Activated naive CD4-positive, alpha-beta T cell treated with anti-CD3 and anti-CD28 coated beads for 36 hours (primary cell): ENCODE measurements at regions not wholly inside any gene's neighbourhood (a gene's known extent, or its start where the extent isn't known, plus 50 kb on each side); places are given as distances from the start of the nearest gene placed in this dataset.

Experiments
- CTCF ChIA-PET: fragments of 350-600 bp; sonication (Branson Sonifier 250); formaldehyde crosslinking; loops from one replicate; lab custom pipeline; 2021; ENCODE audit warnings: antibody characterized with exemption; lab: Charles Lee
- DNase-seq: peaks from one replicate; pipeline ENCODE4 v3.0.0-alpha.2; 2020
- H3K27ac Mint-ChIP-seq: one replicate; pipeline ENCODE4 v1.8.0; 2021; ENCODE audit warnings: mild to moderate bottlenecking, mixed read lengths
- H3K27me3 Mint-ChIP-seq: one replicate; pipeline ENCODE4 v1.8.0; 2021; ENCODE audit warnings: low read depth, mixed read lengths
- H3K36me3 Mint-ChIP-seq: one replicate; pipeline ENCODE4 v1.8.0; 2021; ENCODE audit warnings: low read depth, mixed read lengths
- H3K4me1 Mint-ChIP-seq: one replicate; pipeline ENCODE4 v1.8.0; 2021; ENCODE audit warnings: low read depth, mixed read lengths
- H3K4me3 Mint-ChIP-seq: one replicate; pipeline ENCODE4 v1.8.0; 2021; ENCODE audit warnings: mild to moderate bottlenecking, moderate library complexity, mixed read lengths
- H3K9me3 Mint-ChIP-seq: one replicate; pipeline ENCODE4 v1.8.0; 2021; ENCODE audit warnings: mixed read lengths
- intact Hi-C: fragments of 100-400 bp; cut with micrococcal nuclease; formaldehyde crosslinking; loops from one replicate; pipeline ENCODE4 v1.15.1; 2023

- intact Hi-C loops = no loop called here
- no peak overlapping the region for H3K27ac Mint-ChIP-seq
- no peak for DNase-seq
- H3K4me3 Mint-ChIP-seq = no peak overlapping the region
- H3K27me3 Mint-ChIP-seq = no peaks in the 10 kb centered on the region
- CTCF ChIA-PET = no interaction called here
- no peaks in the 10 kb centered on the region for H3K36me3 Mint-ChIP-seq
- no peaks in the 10 kb centered on the region for H3K4me1 Mint-ChIP-seq
- peaks cover 5% of the 10 kb centered on the region for H3K9me3 Mint-ChIP-seq
Observed at GRCh38 chr14:29235991-29236390, 469.4 kb downstream of the FOXG1 start.

- H3K27ac Mint-ChIP-seq = no peak overlapping the region
- H3K9me3 Mint-ChIP-seq = peaks cover 5% of the 10 kb centered on the region
- CTCF ChIA-PET = no interaction called here
- no peak overlapping the region for H3K4me3 Mint-ChIP-seq
- no peaks in the 10 kb centered on the region for H3K36me3 Mint-ChIP-seq
- intact Hi-C loops = no loop called here
- no peaks in the 10 kb centered on the region for H3K4me1 Mint-ChIP-seq
- no peak for DNase-seq
- no peaks in the 10 kb centered on the region for H3K27me3 Mint-ChIP-seq
Observed at GRCh38 chr14:29236401-29236800, 469.8 kb downstream of the FOXG1 start.

GRCh38 chr14:29236848-29237247 is 470.3 kb downstream of the FOXG1 start:
- intact Hi-C loops = no loop called here
- Mint-ChIP-seq H3K27ac (no peak overlapping the region), H3K36me3 (no peaks in the 10 kb centered on the region), H3K27me3 (no peaks in the 10 kb centered on the region), H3K9me3 (peaks cover 5% of the 10 kb centered on the region), H3K4me3 (no peak overlapping the region), H3K4me1 (no peaks in the 10 kb centered on the region)
- DNase-seq = no peak
- CTCF ChIA-PET = no interaction called here

GRCh38 chr14:29240066-29240465 is 473.5 kb downstream of the FOXG1 start:
- CTCF ChIA-PET = no interaction called here
- no peak for DNase-seq
- Mint-ChIP-seq H3K4me3 (no peak overlapping the region), H3K36me3 (no peaks in the 10 kb centered on the region), H3K4me1 (no peaks in the 10 kb centered on the region), H3K27ac (no peak overlapping the region), H3K9me3 (peaks cover 10% of the 10 kb centered on the region), H3K27me3 (no peaks in the 10 kb centered on the region)
- intact Hi-C loops = no loop called here

- Mint-ChIP-seq H3K36me3 (no peaks in the 10 kb centered on the region), H3K4me1 (no peaks in the 10 kb centered on the region), H3K9me3 (peaks cover 12% of the 10 kb centered on the region), H3K27me3 (no peaks in the 10 kb centered on the region), H3K4me3 (no peak overlapping the region), H3K27ac (no peak overlapping the region)
- DNase-seq = no peak
- CTCF ChIA-PET = no interaction called here
- intact Hi-C loops = no loop called here
Observed at GRCh38 chr14:29242755-29243754, 476.5 kb downstream of the FOXG1 start.

- no peaks in the 10 kb centered on the region for H3K36me3 Mint-ChIP-seq
- no peak overlapping the region for H3K27ac Mint-ChIP-seq
- no peak overlapping the region for H3K4me3 Mint-ChIP-seq
- H3K9me3 Mint-ChIP-seq = peaks cover 9% of the 10 kb centered on the region
- H3K4me1 Mint-ChIP-seq = no peaks in the 10 kb centered on the region
- no peaks in the 10 kb centered on the region for H3K27me3 Mint-ChIP-seq
- CTCF ChIA-PET = no interaction called here
- intact Hi-C loops = no loop called here
- DNase-seq = no peak
Observed at GRCh38 chr14:29255692-29256091, 489.1 kb downstream of the FOXG1 start.

- CTCF ChIA-PET = no interaction called here
- Mint-ChIP-seq H3K27me3 (no peaks in the 10 kb centered on the region), H3K4me3 (no peak overlapping the region), H3K27ac (no peak overlapping the region), H3K9me3 (peaks cover 8% of the 10 kb centered on the region), H3K36me3 (no peaks in the 10 kb centered on the region), H3K4me1 (no peaks in the 10 kb centered on the region)
- intact Hi-C loops = no loop called here
- DNase-seq = no peak
Observed at GRCh38 chr14:29262979-29263378, 496.4 kb downstream of the FOXG1 start.

GRCh38 chr14:29264865-29265264 is 498.3 kb downstream of the FOXG1 start:
- no peak overlapping the region for H3K4me3 Mint-ChIP-seq

GRCh38 chr14:29265852-29266251 is 499.3 kb downstream of the FOXG1 start:
- no peaks in the 10 kb centered on the region for H3K36me3 Mint-ChIP-seq
- H3K4me3 Mint-ChIP-seq = no peak overlapping the region
- no peak overlapping the region for H3K27ac Mint-ChIP-seq
- DNase-seq = no peak
- CTCF ChIA-PET = no interaction called here
- intact Hi-C loops = no loop called here
- H3K27me3 Mint-ChIP-seq = no peaks in the 10 kb centered on the region
- H3K4me1 Mint-ChIP-seq = no peaks in the 10 kb centered on the region
- H3K9me3 Mint-ChIP-seq = peaks cover 11% of the 10 kb centered on the region

More at GRCh38 chr14:29264865-29265264, 498.3 kb downstream of the FOXG1 start:
- Mint-ChIP-seq H3K4me1 (no peaks in the 10 kb centered on the region), H3K27ac (no peak overlapping the region), H3K36me3 (no peaks in the 10 kb centered on the region), H3K27me3 (no peaks in the 10 kb centered on the region), H3K9me3 (peaks cover 9% of the 10 kb centered on the region)
- DNase-seq = no peak
- intact Hi-C loops = no loop called here
- CTCF ChIA-PET = no interaction called here

- no peak overlapping the region for H3K4me3 Mint-ChIP-seq
- H3K4me1 Mint-ChIP-seq = no peaks in the 10 kb centered on the region
- H3K27me3 Mint-ChIP-seq = no peaks in the 10 kb centered on the region
- H3K36me3 Mint-ChIP-seq = no peaks in the 10 kb centered on the region
- intact Hi-C loops = no loop called here
- DNase-seq = no peak
- H3K27ac Mint-ChIP-seq = no peak overlapping the region
- H3K9me3 Mint-ChIP-seq = peaks cover 7% of the 10 kb centered on the region
- CTCF ChIA-PET = no interaction called here
Observed at GRCh38 chr14:29271669-29272068, 505.1 kb downstream of the FOXG1 start.

- DNase-seq = no peak
- Mint-ChIP-seq H3K36me3 (no peaks in the 10 kb centered on the region), H3K27ac (no peak overlapping the region), H3K4me3 (no peak overlapping the region), H3K4me1 (no peaks in the 10 kb centered on the region), H3K9me3 (peaks cover 7% of the 10 kb centered on the region), H3K27me3 (no peaks in the 10 kb centered on the region)
- CTCF ChIA-PET = no interaction called here
- intact Hi-C loops = no loop called here
Observed at GRCh38 chr14:29273513-29273912, 506.9 kb downstream of the FOXG1 start.

- Mint-ChIP-seq H3K4me1 (no peaks in the 10 kb centered on the region), H3K27me3 (no peaks in the 10 kb centered on the region), H3K4me3 (no peak overlapping the region), H3K27ac (no peak overlapping the region), H3K9me3 (peaks cover 7% of the 10 kb centered on the region), H3K36me3 (no peaks in the 10 kb centered on the region)
- no peak for DNase-seq
- CTCF ChIA-PET = no interaction called here
- intact Hi-C loops = no loop called here
Observed at GRCh38 chr14:29274890-29275596, 508.5 kb downstream of the FOXG1 start.
